Stimulated activated CD4-positive, alpha-beta T cell treated with anti-CD3 and anti-CD28 coated beads, Interleukin-15, amount 100 ng/mL, for 24 hours (primary cell): ENCODE measurements at regions not wholly inside any gene's neighbourhood (a gene's known extent, or its start where the extent isn't known, plus 50 kb on each side); places are given as distances from the start of the nearest gene placed in this dataset.
"Not testable (repeated sequence)": the region's sequence is repeated elsewhere in the genome, so short reads cannot be mapped to it uniquely, and the experiment has no call there.

Experiments used
- DNase-seq: peaks from one replicate; pipeline ENCODE4 v3.0.0-alpha.2; 2020

DNA sequence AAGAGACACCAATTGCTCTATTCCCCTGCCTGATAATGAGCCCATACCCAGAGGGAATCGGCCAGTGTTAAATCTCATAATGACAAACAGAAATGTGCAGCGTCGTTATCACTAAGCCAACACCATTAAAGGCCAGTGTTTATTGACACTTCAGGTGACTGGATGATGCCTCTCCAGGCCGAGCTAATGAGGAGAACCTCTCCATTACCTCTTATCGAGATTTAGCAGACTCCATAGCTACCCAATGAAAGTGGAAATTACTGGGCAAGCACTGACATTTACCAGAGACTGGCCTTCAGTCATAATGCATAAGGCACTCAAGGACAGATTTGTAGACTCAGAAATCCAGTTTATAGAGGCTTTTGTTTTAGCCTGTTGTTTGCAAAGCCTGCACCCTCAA is 669.5 kb downstream of the MAFB start:
- DNase-seq, result no peak

GRCh38 chr20:40017765-40018164 is 671.3 kb downstream of the MAFB start:
- DNase-seq, result no peak

DNA sequence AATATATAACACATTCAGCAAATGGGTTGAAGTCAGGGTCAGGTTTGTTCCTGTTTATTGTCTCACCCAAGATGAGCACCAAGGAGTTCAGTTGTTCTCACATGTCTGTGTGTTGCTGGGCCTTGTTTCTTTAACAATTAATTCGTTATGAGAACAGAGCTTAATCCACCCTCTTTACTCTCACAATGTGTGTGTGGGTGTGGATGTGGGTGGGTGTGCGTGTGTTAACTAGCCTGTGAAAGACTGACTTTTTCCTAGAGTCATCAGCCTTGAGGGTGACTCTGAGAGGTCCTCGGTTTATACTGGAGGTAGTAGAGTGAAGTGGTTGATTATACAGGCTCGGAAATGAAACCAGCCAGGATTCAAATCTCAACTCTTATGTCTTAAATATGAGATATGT is 672.1 kb downstream of the MAFB start:
- no peak for DNase-seq

- DNase-seq, result no peak
Observed at GRCh38 chr20:40016392-40016791, 672.6 kb downstream of the MAFB start.

GRCh38 chr20:40012026-40012425 is 677.0 kb downstream of the MAFB start:
- not testable (repeated sequence) for DNase-seq

DNA sequence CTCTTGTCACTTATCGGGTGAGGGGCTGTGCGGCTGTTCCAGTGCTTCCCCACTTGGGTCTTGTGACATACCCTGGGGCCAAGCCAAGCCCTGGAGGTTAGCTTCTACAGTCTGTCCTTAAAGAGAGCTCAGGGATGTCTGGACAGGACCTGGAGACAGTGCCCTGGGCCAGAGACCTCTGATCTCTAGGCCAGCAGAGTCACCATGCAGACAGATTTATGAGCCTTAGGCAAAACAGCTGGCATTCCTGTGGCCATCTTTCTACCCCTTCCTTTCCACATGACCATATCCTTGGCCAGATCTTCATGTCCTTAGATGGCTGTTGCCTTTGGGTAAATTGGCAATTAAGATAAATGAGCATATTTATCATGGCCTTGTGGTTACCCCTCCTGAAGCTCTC is 678.6 kb downstream of the MAFB start:
- no peak for DNase-seq

DNA sequence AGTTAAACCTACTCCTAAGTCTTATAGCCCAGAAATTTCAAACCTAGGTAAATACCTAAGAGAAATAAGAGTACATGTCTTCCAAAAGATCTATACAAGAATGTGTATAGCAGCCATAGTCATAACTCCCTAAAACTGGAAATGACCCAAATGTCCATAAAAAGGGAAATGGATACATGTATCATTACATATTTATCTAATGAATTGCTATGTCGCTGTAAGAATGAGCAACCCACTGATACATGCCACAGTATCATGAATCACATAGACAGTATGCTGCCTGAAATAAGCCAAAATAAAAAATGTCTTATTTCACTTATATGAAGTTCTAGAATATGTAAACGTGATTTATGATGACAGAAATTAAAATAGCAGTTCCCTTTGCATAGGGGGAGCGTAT is 679.5 kb downstream of the MAFB start:
- no peak for DNase-seq

DNA sequence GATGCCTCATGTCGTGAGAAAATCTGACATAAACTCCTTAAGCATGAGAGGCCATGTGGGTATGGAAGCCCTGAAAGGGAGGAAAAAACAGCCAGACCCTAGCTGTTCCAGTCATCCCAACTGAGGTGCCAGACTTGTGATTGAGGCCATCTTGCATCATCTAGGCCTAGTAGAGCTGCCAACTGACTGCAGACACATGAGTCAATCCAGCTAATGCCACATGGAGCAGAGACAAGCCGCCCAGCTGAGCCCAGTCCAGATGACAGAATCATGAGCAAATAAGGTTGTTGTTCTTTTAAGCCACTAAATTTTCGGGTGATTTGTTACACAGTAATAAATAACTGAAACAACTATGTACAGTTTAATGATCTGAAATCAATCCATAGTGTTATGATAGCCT is 680.9 kb downstream of the MAFB start:
- DNase-seq, result no peak

DNA sequence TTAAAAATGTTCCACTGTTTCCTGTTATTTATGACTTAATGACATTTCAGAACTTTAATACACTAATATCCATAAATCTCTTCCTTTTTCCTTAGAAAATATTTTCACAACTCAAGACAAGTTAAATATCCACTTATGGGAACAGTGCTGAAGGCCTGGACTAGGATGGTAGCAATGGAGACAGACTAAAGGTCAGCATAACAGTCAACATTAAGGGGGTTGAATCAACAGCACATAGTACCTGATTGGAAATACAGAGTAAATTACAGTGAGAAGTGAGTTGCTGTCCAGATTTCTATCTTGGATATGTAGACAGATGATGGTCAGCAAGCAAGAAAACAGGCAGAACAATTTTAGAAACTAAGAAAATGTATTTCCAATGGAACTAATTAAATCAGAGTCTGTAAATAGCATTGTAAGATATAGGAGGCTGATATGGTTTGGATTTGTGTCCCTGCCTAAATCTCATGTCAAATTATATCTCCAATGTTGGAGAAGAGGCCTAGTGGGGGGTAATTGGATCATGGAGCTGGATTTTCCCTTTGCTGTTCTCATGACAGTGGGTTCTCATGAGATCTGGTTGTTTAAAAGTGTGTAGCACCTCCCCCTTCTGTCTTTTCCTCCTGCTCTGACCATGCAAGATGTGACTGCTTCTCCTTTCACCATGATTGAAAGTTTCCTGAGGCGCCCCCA is 682.7 kb downstream of the MAFB start:
- DNase-seq, result no peak

DNA sequence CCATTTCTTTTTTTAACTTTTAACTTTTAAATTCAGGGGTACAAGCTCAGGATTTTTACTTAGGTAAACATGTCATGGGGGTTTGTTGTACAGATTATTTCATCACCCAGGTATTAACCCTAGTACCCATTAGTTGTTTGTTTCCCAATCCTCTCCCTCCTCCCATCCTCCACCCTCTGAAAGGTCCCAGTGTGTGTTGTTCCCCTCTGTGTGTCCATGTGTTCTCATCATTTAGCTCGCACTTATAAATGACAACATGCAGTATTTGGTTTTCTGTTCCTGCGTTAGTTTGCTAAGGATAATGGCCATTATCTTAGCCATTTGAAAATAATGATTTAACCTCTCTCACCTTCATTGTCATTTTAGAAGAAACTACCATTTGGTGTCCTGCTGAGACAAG is 684.9 kb downstream of the MAFB start:
- not testable (repeated sequence) for DNase-seq

- no peak for DNase-seq
Observed at GRCh38 chr20:39993742-39994141, 695.3 kb downstream of the MAFB start.

- no peak for DNase-seq
Observed at GRCh38 chr20:39990692-39991091, 698.3 kb downstream of the MAFB start.

DNA sequence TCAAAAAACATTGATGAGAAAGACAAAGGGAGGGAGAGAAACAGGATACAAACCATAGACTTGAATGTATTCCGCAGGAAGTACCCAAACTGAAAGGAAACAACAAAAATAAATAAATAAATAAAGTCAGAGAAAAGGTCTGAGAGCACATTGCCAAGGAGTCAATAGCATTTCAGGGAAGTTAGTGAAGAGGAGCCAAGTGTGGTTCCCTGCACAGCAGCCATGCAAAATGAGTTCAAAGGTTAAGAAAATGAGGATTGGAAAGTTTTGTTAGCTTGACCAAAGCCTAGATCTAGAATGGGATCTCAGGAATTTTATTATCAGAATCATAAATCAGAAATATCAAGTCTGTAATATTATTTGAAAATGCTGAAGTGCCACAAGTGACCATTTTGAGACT is 700.0 kb downstream of the MAFB start:
- DNase-seq, result no peak

DNA sequence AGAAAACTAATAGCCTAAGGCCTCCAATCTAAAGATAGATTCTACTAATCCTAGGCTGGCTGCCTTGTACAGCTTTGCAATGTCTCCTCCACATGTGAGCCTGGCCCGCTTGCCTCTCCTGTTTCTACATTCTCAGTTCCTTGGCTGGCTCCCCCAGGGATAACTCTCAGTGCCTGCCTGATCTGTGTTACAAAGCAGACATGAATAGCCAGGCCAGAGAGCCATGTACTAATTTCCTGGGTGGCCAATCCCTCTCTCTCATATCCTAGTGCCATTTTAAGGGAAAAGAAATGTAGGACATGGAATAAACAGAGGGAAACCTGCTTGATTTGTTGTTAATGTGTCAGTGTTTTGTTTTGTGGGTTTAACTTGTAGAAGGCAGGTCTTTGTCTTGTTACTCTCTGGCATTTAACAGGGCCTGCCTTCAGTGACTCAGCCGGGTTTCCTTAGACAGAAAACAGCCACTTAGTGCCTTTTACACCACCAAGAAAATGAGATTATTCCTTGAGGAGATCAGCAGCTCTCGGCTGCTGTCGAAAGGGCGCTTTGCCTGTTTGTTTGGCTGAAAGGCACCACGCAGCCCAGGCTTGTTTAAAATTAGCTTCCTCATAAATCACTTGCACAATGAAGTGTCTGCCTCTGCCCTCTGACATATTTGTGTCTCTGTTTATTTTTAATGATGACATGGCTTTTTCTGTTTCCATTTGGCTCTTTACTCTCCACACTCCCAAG is 702.7 kb downstream of the MAFB start:
- DNase-seq, result no peak

DNA sequence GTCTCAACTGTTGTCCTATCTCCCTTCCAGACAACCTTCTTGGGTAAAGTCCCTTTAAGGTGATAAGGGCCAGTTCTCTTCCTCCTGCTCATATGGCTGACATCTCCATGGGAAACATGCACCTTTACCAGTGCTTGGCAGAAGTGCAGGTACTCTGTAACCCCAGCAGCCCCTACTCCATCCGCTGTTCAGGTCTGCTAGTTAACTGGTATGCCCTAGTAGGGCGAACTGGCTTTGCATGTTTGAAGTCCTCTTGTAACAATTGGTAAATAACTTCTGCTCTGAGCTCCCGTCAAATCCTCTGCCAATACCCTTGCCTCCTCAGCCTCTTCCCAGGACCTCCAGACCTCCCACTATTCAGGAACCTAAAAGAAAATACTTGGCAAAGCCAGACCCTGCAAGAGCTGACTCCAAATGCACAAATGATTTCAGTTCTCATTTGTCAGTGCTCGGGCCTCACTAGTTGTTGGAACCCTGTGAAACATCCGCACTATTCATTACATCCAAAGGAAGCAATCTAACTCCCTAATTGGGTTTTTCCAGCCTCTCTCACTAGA is 703.7 kb downstream of the MAFB start:
- no peak for DNase-seq

DNA sequence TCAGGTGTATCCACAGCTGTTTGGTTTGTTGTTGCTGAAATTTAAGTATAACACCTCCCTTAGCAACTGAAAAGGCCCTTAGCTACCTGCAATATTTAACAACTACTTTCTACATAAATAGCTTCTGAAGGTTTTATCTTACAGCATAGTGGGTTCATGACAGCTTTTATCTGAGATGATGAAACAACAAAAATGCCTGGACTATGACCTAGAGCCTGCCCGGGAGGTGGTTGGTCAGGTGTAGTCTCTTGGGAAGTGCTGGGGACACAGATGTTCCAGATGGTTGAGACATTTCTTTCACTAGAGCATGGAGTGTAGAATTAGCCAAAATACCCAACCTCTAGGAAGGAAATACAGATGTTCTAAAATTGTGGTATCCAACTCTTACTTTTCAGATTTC is 705.4 kb downstream of the MAFB start:
- DNase-seq, result no peak

DNA sequence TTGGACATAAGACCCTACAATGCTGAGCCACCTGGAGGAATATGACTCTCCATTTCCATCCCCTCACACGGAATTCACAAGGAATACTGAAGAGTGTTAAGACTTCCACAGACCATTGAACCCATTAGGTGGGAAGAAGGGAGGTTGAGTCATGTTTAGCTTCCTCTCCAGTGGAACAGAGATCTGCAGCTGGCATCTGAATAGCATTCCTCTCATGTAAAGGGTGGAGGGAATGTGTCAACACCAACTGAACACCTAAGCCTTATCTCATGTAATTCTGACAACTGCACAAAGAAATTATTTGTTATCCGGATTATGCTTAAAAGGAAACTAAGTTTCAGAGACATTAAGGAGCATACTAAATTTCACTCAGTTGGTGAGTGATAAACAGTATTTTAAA is 705.9 kb downstream of the MAFB start:
- DNase-seq, result no peak

DNA sequence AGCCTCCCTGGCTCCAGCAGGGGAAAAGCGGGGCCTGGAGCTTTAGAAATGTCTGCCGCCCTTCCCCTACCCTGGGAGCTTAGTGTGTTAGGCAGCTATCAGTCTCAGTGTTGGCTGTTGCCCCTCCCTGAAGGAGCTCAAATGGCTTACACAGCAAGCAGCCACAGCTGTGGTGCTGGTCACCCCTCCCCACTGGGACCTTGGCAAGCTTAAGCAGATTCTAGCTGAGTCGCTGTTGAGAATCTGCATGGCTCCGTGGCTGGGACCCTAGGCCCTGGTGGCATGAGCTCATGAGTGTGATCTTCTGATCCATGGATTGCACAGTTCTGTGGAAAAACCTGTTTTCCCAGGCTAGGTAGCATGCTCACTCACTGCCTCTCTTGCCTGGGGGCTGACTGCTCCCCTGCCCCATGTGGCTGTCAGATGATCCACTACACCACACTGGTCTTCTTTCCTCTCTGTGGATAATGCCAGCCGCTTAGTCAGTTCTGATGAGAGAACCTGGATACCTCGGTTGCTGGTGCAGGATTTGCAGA is 714.0 kb downstream of the MAFB start:
- DNase-seq, result no peak

- DNase-seq, result no peak
Observed at GRCh38 chr20:39968495-39968894, 720.5 kb downstream of the MAFB start.

DNA sequence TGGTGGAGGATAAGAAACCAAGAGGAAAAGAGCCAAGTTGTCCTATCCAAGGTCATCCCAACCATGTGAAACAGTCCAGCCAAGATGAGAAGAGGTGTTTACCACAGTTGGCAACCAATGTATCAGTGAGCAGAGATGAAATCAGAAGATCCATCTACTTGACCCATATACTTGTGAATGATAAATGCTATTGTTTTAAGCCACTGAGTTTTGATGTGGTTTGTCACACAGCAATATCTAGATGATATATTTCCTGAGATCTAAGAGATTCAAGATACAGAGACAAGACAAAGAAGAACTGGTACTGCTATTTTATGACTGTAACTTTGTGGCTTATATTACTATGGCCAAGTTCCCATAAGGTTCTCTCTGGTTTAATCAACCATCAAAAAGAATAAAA is 721.2 kb downstream of the MAFB start:
- no peak for DNase-seq

DNA sequence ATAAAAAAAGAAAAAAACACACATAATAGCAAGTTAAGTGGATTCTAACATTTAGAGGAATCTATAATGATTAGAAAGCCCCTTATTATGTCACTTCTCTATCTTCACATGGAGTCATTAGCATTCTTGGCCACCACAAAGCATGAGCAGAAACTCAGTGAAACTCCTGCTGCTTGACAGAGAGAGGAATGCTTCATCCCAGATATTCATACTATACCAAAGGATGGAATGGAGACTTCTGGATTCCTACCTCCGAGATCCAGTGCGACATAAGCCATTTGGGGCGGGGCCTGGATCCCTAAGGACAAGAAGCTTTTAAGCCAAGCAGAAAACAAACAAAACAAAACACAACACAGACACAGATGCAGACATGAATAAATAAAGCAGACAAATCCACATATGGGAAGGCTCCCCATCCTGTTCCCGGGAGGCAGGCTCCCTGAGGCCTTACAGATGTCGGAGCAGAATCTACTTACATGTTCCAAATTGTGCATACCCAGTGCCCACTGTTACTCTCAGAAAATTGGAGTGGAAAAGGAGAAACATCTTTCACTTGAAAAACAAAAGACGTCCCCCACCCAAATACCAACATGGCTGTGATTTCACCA is 727.3 kb downstream of the MAFB start:
- DNase-seq, result no peak

DNA sequence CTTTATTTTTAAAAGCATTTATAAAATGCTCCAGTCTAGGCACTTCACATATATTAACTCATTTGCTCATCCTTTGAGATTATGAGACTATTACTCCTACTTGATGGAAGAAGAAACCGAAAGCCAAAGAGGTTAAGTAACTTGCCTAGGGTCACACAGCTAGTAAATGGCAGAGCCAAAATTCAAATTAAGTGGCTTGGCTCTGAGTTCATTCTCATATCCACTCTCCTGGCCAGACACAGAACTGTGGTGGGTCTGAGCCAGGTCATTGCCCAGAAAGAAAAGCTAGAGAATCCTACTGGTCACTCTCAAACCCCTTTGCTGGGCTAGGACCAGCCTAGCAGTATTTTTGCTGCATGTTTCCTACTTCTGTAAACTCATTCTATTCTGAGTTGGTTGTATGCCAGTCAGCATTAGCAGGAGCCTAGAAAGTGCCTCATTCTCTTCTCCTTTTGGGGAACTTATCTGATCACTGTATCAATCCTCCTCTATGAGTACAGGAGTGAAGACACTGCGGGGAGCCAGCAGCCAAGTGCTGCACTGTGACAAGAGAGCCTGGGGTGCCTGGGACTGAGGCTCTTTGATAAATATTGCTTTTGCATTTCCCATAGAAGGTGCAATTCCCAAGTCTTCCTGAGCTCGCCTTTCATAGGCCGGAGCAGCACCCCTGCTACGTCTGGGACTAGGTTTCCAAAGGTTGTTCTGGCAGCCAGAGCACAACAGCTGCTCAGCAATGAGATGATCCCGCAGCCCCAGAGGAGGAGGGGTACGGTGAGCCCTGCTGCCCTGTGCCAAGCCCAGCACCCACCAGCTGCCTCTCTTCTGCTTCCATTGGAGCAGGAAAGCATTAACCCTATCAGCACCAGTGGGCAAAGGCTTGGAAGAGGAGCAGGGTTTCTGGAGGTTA is 728.3 kb downstream of the MAFB start:
- no peak for DNase-seq

DNA sequence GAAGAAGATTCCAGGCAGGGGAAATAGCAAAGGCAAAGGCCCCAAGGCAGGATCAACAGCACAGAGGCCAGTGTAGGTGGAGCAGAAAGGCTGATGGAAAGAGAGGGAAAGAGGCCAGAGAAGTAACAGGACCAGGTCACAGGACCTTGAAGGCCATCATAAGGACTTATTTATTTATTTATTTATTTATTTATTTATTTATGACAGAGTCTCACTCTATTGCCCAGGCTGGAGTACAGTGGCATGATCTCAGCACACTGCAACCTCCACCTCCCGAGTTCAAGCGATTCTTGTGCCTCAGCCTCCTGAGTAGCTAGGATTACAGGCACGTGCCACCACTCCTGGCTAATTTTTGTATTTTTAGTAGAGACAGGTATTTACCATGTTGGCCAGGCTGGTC is 731.1 kb downstream of the MAFB start:
- not testable (repeated sequence) for DNase-seq
